ENCODE measurements at regions not wholly inside any gene's neighbourhood (a gene's known extent, or its start where the extent isn't known, plus 50 kb on each side); places are given as distances from the start of the nearest gene placed in this dataset.

DNA sequence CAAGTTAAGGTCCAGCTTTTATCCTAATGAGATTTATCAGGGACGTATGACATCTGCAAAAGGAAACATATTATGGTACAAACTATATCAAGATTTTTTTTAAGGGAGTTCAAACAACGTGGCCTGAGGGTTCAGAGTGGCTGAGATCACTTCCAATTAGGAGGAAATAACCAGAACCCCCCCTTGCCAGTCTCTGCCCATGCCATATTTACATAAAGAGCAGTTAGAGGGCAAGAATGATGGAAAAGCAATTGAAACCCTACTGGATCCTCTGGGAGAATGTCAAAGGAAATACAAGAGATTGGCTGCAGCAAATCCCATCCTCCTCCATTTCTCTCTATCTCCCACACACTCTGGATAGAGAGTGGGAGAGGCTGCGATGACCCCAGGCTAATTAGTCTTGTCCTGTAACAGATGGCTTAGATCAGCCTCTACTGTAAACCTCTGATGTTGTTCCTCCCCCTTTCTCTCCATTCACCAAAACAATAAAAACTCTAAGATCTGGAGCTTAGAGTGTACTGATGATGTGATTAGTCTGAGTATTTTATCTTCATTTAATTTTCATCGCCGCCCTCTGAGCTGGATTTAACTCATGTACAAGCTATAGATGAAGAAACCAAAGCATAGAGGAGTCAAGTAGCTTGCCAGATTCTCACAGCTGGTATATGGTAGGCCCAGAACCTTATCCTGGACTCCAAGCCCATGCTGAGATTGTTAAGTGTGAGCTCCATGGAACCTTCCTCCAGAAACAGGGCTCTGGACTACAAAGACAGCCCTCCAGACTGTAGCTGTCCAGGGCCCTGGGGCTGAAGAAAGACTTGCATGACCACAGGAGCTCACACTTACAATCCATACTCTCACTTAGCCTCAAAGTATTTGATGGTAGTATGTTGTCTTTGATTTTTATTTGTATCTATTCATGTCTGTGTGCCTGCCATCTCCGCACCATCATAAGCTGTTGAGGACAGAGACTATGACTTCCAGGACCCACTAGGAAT lies 54.1 kb upstream of the GNG2 start:
- CTCF ChIA-PET = interaction anchor here (0.9 kb wide), 1 partner anchor 27 kb away, joined by 3 read pairs; no protein-coding TSS in a partner anchor
- POLR2A ChIA-PET = no interaction called here
- no TSS peak for BruUV-seq (replicated peaks)
- in situ Hi-C loops (cut with MboI) (no loop called here), intact Hi-C loops (cut with micrococcal nuclease; ENCODE audit: unreplicated experiment) (no loop called here)
- ATAC-seq = no peak
- Histone ChIP-seq H3K4me2 (ENCODE audit: control insufficient read depth, insufficient read depth) (no peak overlapping the region), H3K4me1 (ENCODE audit: control insufficient read depth, insufficient read depth, low read length) (no peaks in the 10 kb centered on the region), H3K9me3 (replicated peaks; ENCODE audit: control insufficient read depth, insufficient read depth, low read length) (no peaks in the 10 kb centered on the region; the same call in 2 of the 3 replicates), H3K4me3 (no peak overlapping the region), H4K20me1 (ENCODE audit: control insufficient read depth, insufficient read depth) (no peaks in the 10 kb centered on the region), H3K27ac (ENCODE audit: control insufficient read depth, insufficient read depth) (no peak overlapping the region), H3K36me3 (ENCODE audit: control insufficient read depth in 2 of 2, insufficient read depth in 2 of 2, low read length in 1 of 2) (no peaks in the 10 kb centered on the region), H3K9ac (ENCODE audit: control insufficient read depth, insufficient read depth, low read length) (no peak overlapping the region), H3K79me2 (ENCODE audit: control insufficient read depth, insufficient read depth, low read length) (no peaks in the 10 kb centered on the region), H2AFZ (ENCODE audit: control insufficient read depth, low read depth, low read length) (no peak overlapping the region), H3K27me3 (replicated peaks in 1 of 2; ENCODE audit: control insufficient read depth in 2 of 2, insufficient read depth in 2 of 2, low read length in 1 of 2) (no peaks in the 10 kb centered on the region)
- FAIRE-seq = no peak
- SMC1A ChIA-PET (ENCODE audit: uncharacterized antibody, unreplicated experiment) = interaction anchor here (2.5 kb wide), 1 partner anchor 172 kb away, joined by 8 read pairs; no protein-coding TSS in a partner anchor
- DNase-seq (ENCODE audit: low read depth, low spot score) = no peak
- 53% methylated on average over 6 of the region's 6 CpGs for WGBS (ENCODE audit: insufficient coverage, insufficient replicate concordance, low lambda C conversion rate, missing lambda C conversion rate)
- no peak for TF ChIP-seq CREM (IDR thresholded peaks at IDR 0.05; ENCODE audit: low read depth)
- RAD21 ChIA-PET (ENCODE audit: unreplicated experiment) = no interaction called here

DNA sequence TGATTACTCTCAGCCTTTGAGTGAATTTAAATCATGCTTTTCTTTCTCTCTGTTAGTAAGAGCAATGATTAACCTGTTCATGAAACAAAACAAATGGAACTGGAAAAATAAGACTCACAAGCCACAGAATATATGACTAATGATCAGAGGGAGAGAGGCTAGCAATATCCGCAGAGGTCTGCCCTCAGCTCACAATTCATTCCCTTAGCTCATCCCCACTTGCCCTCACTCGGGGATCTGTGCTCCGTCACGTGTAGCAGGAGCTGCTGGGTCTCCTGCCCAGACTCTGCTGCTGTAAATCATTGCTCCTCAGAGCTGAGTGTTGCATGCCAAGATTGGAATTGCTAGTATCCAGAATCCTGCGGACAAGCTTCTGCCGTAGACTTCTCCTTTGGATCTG lies 53.1 kb upstream of the GNG2 start:
- FAIRE-seq = no peak
- ChIA-PET POLR2A (interaction anchor here (0.6 kb wide), 1 partner anchor 87 kb away, joined by 3 read pairs; no protein-coding TSS in a partner anchor), CTCF (interaction anchor here (1.4 kb wide), 1 partner anchor 171 kb away, joined by 5 read pairs; no protein-coding TSS in a partner anchor), RAD21 (ENCODE audit: unreplicated experiment) (no interaction called here), SMC1A (ENCODE audit: uncharacterized antibody, unreplicated experiment) (interaction anchor here (0.7 to 2.5 kb wide), 2 partner anchors 122 to 171 kb away, joined by 3 to 8 read pairs; no protein-coding TSS in a partner anchor)
- Histone ChIP-seq H4K20me1 (ENCODE audit: control insufficient read depth, insufficient read depth) (no peaks in the 10 kb centered on the region), H3K4me1 (ENCODE audit: control insufficient read depth, insufficient read depth, low read length) (no peaks in the 10 kb centered on the region), H3K79me2 (ENCODE audit: control insufficient read depth, insufficient read depth, low read length) (no peaks in the 10 kb centered on the region), H3K36me3 (ENCODE audit: control insufficient read depth in 2 of 2, insufficient read depth in 2 of 2, low read length in 1 of 2) (no peaks in the 10 kb centered on the region), H3K27me3 (replicated peaks in 1 of 2; ENCODE audit: control insufficient read depth in 2 of 2, insufficient read depth in 2 of 2, low read length in 1 of 2) (no peaks in the 10 kb centered on the region), H2AFZ (ENCODE audit: control insufficient read depth, low read depth, low read length) (no peak overlapping the region), H3K4me2 (ENCODE audit: control insufficient read depth, insufficient read depth) (no peak overlapping the region), H3K9ac (ENCODE audit: control insufficient read depth, insufficient read depth, low read length) (no peak overlapping the region), H3K4me3 (no peak overlapping the region), H3K9me3 (replicated peaks; ENCODE audit: control insufficient read depth, insufficient read depth, low read length) (no peaks in the 10 kb centered on the region; the same call in 2 of the 3 replicates), H3K27ac (ENCODE audit: control insufficient read depth, insufficient read depth) (no peak overlapping the region)
- intact Hi-C loops (cut with micrococcal nuclease; ENCODE audit: unreplicated experiment) = no loop called here
- no peak for ATAC-seq
- WGBS (ENCODE audit: insufficient coverage, insufficient replicate concordance, low lambda C conversion rate, missing lambda C conversion rate) = 61% methylated on average over 6 of the region's 6 CpGs
- no peak for DNase-seq (ENCODE audit: low read depth, low spot score)
- in situ Hi-C loops (cut with MboI) = no loop called here
- BruUV-seq (replicated peaks) = no TSS peak
- TF ChIP-seq, protein P1, sequence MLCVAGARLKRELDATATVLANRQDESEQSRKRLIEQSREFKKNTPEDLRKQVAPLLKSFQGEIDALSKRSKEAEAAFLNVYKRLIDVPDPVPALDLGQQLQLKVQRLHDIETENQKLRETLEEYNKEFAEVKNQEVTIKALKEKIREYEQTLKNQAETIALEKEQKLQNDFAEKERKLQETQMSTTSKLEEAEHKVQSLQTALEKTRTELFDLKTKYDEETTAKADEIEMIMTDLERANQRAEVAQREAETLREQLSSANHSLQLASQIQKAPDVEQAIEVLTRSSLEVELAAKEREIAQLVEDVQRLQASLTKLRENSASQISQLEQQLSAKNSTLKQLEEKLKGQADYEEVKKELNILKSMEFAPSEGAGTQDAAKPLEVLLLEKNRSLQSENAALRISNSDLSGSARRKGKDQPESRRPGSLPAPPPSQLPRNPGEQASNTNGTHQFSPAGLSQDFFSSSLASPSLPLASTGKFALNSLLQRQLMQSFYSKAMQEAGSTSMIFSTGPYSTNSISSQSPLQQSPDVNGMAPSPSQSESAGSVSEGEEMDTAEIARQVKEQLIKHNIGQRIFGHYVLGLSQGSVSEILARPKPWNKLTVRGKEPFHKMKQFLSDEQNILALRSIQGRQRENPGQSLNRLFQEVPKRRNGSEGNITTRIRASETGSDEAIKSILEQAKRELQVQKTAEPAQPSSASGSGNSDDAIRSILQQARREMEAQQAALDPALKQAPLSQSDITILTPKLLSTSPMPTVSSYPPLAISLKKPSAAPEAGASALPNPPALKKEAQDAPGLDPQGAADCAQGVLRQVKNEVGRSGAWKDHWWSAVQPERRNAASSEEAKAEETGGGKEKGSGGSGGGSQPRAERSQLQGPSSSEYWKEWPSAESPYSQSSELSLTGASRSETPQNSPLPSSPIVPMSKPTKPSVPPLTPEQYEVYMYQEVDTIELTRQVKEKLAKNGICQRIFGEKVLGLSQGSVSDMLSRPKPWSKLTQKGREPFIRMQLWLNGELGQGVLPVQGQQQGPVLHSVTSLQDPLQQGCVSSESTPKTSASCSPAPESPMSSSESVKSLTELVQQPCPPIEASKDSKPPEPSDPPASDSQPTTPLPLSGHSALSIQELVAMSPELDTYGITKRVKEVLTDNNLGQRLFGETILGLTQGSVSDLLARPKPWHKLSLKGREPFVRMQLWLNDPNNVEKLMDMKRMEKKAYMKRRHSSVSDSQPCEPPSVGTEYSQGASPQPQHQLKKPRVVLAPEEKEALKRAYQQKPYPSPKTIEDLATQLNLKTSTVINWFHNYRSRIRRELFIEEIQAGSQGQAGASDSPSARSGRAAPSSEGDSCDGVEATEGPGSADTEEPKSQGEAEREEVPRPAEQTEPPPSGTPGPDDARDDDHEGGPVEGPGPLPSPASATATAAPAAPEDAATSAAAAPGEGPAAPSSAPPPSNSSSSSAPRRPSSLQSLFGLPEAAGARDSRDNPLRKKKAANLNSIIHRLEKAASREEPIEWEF (IDR thresholded peaks at IDR 0.05; ENCODE audit: insufficient replicate concordance, low read depth, low read length) = no peak
- TF ChIP-seq LARP7 (IDR thresholded peaks at IDR 0.05) (no peak), JUND (IDR thresholded peaks at IDR 0.05; ENCODE audit: low read depth, low read length) (no peak), ZBTB40 (IDR thresholded peaks at IDR 0.05; ENCODE audit: borderline replicate concordance) (no peak)

All from GM12878 (cell line).